Dedifferentiated amniotic fluid mesenchymal stem cell (primary cell): ENCODE measurements at regions not wholly inside any gene's neighbourhood (a gene's known extent, or its start where the extent isn't known, plus 50 kb on each side); places are given as distances from the start of the nearest gene placed in this dataset.

ENCODE experiments used
- DNase-seq: peaks from one replicate; pipeline ENCODE4 v3.0.0-alpha.2; 2016; ENCODE audit errors: extremely low spot score

- no peak for DNase-seq
Measured at GRCh38 chr4:24719615-24720014, 75.8 kb upstream of the SOD3 start.

- DNase-seq: no peak
Measured at GRCh38 chr4:24720436-24720835, 74.9 kb upstream of the SOD3 start.

DNA sequence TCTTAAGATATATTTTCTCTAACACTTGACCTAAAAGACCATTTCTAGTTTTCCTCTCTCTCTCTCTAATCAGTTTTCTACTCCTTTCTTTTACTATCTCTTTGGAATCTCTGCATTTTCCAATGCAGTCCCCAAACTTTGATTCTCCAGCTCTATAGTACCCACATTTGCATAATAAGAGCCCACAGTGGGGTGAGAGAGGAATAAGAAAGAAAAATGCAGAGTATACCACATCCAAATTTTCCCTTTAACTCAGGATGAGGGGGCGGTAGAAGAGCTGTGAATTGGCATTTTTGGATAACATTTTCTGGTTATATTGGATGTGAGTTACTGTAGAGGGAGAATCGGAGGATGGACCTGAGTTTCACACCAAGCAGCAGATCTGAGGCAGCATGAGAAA is 74.4 kb upstream of the SOD3 start:
- no peak for DNase-seq

DNA sequence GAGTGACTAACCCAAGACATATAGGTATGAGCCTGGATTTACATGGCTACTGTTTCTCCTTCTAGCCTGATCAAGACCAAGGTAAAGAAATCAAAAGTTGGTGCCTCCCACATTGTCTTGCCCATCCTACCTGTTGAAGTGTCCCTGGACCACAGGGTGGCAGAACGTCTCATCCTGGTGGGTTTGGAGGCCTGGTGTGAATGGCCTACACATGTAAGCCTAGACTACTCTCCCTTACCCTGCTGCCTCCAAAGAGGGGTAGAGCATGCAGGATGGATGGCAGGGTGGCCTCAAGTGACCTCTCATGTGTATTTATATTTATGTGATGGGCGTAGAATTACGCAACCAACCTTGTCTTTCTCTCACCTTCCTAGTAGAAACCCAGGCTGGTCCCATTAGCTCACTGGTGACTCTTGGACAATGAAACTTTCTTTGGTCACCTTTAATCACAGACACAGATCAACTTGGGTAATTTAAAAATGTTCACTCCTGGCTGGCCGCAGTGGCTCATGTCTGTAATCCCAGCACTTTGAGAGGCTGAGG is 73.3 kb upstream of the SOD3 start:
- DNase-seq: no peak

GRCh38 chr4:24727390-24728224 is 67.8 kb upstream of the SOD3 start:
- no peak for DNase-seq

GRCh38 chr4:24729119-24729730 is 66.1 kb upstream of the SOD3 start:
- no peak for DNase-seq

- DNase-seq: peak; percentile 17
Measured at GRCh38 chr4:24730256-24731001, 64.9 kb upstream of the SOD3 start.

DNA sequence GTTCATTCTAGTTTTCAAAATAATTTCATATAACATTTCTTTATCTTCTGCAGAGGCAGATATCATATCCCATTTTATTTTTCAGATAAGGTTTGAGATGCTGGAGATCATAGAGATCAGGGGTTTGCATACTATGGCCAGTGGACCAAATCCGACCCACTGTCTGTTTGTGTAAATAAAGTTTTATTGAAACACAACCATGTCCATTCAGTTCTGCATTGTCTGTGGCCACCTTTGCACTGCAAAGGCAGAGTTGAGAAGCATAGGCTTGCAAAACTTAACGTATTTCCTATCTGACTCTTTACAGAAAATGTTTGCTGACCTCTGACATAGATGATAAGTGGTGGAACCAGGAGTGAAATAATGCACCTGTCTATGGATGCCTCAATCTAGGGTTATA is 63.9 kb upstream of the SOD3 start:
- no peak for DNase-seq

DNA sequence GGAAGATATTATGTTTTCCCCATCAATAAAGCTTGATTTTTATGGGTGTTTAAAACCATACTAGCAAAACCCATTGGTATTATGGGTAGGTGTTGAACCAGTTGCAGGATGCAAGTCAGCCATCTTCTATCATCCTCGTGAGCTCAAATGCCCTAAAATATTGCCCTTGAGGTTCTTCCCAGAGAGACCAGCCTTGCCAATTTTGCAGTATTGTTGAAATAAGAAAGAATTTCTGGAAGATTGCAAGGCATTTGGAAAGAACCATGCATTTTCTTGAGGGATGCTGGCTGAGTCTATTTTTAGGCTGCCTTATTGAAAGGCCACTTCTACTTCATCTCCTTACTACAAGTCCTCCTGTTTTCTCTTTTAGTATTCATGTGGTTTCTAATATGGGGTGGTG is 60.9 kb upstream of the SOD3 start:
- peak; percentile 42 for DNase-seq

DNA sequence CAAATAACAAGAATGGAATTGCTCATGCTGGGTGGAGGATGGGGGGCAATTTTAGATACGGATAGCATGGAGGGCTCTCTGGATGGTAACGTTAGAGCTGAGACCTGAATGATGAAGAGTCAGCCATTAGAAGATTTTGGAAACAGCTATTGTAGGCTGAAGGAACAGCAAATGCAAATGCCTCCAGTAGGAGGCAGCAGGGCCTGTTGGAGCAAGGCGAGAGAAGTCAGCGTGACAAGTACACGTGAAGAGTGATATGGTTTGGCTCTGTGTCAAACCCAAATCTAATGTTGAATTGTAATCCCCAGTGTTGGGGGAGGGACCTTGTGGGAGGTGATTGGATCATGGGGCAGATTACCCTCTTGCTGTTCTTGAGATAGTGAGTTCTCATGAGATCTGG is 59.3 kb upstream of the SOD3 start:
- DNase-seq: no peak

DNA sequence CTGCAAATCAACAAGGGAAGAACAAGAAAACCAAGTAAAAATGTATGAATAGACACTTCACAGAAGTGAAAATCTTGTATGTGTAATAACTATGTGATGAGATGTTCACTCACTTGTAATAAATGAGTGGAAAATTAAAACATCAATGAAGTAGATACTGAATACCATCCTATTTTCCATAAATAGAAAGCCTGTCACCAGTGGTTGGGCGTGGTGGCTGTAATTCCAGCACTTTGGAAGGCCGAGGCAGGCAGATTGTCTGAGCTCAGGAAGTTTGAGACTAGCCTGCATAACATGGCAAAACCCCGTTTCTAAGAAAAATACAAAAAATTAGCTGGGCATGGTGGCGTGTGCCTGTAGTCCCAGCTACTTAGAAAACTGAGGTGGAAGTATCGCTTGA is 53.5 kb upstream of the SOD3 start:
- no peak for DNase-seq

DNA sequence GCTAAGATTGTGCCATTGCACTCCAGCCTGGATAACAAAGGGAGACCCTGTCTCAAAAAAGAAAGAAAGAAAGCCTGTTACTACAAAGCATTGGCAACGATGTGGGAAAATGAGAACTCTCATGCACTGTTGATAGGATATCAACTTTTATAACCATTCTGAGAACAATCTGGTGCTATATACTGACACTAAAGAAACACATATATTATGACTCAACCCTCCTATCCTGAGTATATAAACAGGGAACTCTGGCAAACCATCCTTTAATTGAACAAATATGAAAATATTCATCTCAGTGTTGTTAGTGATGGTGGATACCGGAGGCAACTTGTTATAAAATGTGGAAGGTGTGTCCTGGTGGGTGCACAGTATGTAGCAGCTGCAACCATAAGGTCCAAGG is 53.0 kb upstream of the SOD3 start:
- no peak for DNase-seq

- DNase-seq: no peak
Measured at GRCh38 chr4:24742773-24743172, 52.6 kb upstream of the SOD3 start.

DNA sequence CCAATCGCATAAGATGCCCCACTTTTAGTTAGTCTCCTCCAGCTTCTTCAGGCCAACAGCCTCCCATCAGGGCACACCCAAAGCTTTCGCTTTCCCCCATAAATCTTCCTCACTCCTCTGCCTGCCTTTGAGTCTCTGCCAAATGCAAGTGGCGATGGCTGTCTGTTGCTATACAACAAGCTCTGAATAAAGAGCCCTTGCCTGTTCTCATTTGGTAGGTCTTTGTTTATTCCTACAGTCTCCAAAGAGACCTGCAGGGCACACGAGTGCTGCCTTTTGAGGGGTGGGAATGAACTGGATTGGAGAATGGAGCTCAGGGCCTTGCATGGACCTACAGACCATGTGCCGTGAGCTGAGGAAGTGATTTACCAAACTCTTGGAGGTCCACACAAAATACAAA is 52.2 kb upstream of the SOD3 start:
- no peak for DNase-seq

- no peak for DNase-seq
Measured at GRCh38 chr4:24743927-24744326, 51.4 kb upstream of the SOD3 start.

- no peak for DNase-seq
Measured at GRCh38 chr4:24745172-24745895, 50.0 kb upstream of the SOD3 start.
